Esophagus squamous epithelium (tissue), 5 donors: ENCODE measurements at regions not wholly inside any gene's neighbourhood (a gene's known extent, or its start where the extent isn't known, plus 50 kb on each side); places are given as distances from the start of the nearest gene placed in this dataset.
A peak's percentile ranks its signal among the peaks of the same experiment; 100 is the strongest.

Experiments used
- DNase-seq: peaks from one replicate; lab custom pipeline; 2025; lab: John Stamatoyannopoulos, UW
- H3K27ac ChIP-seq, 4 donors: fragments of 200-600 bp; sonication (generic); one replicate each; pipeline ENCODE4 v1.5.1; 2016 to 2019; ENCODE audit warnings: mild to moderate bottlenecking in 1 of 4
- H3K27me3 ChIP-seq, 4 donors: fragments of 200-600 bp; sonication (generic); 1 replicate in 3 of 4; 2 replicates in 1 of 4; pipeline versions ENCODE4 v1.5.1 to v1.6.0; 2017 to 2021; ENCODE audit warnings: antibody characterized with exemption in 1 of 4
- H3K36me3 ChIP-seq, 3 donors: fragments of 200-600 bp; sonication (generic); one replicate each; pipeline ENCODE4 v1.5.1; 2016 to 2019
- H3K4me1 ChIP-seq, 3 donors: fragments of 200-600 bp; sonication (generic); one replicate each; pipeline ENCODE4 v1.5.1; 2017 to 2019
- H3K4me3 ChIP-seq, 4 donors: fragments of 200-600 bp; sonication (generic); 1 replicate in 3 of 4; 2 replicates in 1 of 4; pipeline ENCODE4 v1.5.1; 2016 to 2019; ENCODE audit warnings: mild to moderate bottlenecking in 2 of 4, moderate library complexity in 1 of 4
- H3K9me3 ChIP-seq, 3 donors: fragments of 200-600 bp; sonication (generic); one replicate each; pipeline ENCODE4 v1.5.1; 2016 to 2019
- POLR2A ChIP-seq, 4 donors: fragments of 450-650 bp; IDR thresholded peaks; one replicate each; pipeline ENCODE4 v1.6.1; 2017; ENCODE audit warnings: antibody characterized with exemption in 4 of 4, mild to moderate bottlenecking in 4 of 4, moderate library complexity in 3 of 4
- WGBS, 2 donors: methylation state at CpG; one replicate each; pipeline ENCODE4 v1.1.5; 2018; 5-methylcytosine and 5-hydroxymethylcytosine counted together
- intact Hi-C: fragments of 100-400 bp; cut with DNase I; formaldehyde crosslinking; loops from one replicate; pipeline ENCODE4 v1.15.0; 2022
- TF ChIP-seq, protein P1 (sequence below), 6 experiments: fragments of 450-650 bp in 4 of 6; fragments of 200-600 bp in 2 of 6; sonication (generic) in 2 of 6; IDR thresholded peaks; one replicate each; pipeline ENCODE4 v1.5.1; 2016 to 2019; ENCODE audit warnings: antibody characterized with exemption in 6 of 6, mild to moderate bottlenecking in 4 of 6, moderate library complexity in 4 of 6
- donor health status: DM: yes; HTN: yes; CAD: no.

DNA sequence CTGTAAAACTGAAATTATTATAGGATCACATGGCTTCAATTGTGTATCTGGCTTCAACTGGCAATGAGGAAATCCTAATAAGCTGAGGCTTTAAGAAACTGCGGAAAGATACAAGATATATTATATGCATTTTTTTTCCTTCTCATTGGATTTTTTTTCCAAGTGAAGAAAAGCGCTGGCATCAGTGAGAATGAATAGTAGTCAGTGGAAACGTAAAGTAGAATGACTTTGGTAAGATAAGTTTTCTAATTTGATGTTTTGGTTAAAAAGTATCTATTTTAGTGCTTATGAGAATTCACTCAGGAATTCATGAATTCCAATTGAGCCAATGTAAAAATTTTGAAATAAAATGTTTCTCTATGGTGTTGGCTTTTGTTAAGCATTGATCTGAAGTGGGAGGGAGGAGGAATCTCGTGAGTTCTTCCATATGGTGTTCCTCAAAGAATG, 173.5 kb upstream of the FRMD6 start:
- no peak for DNase-seq
- H3K36me3 ChIP-seq = no peaks in the 10 kb centered on the region
- TF ChIP-seq POLR2A (IDR thresholded peaks at IDR 0.05) = no peak
- TF ChIP-seq, protein P1, sequence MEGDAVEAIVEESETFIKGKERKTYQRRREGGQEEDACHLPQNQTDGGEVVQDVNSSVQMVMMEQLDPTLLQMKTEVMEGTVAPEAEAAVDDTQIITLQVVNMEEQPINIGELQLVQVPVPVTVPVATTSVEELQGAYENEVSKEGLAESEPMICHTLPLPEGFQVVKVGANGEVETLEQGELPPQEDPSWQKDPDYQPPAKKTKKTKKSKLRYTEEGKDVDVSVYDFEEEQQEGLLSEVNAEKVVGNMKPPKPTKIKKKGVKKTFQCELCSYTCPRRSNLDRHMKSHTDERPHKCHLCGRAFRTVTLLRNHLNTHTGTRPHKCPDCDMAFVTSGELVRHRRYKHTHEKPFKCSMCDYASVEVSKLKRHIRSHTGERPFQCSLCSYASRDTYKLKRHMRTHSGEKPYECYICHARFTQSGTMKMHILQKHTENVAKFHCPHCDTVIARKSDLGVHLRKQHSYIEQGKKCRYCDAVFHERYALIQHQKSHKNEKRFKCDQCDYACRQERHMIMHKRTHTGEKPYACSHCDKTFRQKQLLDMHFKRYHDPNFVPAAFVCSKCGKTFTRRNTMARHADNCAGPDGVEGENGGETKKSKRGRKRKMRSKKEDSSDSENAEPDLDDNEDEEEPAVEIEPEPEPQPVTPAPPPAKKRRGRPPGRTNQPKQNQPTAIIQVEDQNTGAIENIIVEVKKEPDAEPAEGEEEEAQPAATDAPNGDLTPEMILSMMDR (IDR thresholded peaks at IDR 0.05) = no peak
- peaks cover 8 to 91% (median 26%) of the 10 kb centered on the region in 3 donors for H3K4me1 ChIP-seq
- no peaks in the 10 kb centered on the region for H3K27me3 ChIP-seq
- H3K27ac ChIP-seq = peak overlapping the region in 2 of 4 donors; percentile 55 to 80
- H3K9me3 ChIP-seq = no peaks in the 10 kb centered on the region
- no peak overlapping the region for H3K4me3 ChIP-seq
- 70 to 92% methylated on average over 4 of the region's 4 CpGs for WGBS, 2 donors
- intact Hi-C loops = no loop called here

DNA sequence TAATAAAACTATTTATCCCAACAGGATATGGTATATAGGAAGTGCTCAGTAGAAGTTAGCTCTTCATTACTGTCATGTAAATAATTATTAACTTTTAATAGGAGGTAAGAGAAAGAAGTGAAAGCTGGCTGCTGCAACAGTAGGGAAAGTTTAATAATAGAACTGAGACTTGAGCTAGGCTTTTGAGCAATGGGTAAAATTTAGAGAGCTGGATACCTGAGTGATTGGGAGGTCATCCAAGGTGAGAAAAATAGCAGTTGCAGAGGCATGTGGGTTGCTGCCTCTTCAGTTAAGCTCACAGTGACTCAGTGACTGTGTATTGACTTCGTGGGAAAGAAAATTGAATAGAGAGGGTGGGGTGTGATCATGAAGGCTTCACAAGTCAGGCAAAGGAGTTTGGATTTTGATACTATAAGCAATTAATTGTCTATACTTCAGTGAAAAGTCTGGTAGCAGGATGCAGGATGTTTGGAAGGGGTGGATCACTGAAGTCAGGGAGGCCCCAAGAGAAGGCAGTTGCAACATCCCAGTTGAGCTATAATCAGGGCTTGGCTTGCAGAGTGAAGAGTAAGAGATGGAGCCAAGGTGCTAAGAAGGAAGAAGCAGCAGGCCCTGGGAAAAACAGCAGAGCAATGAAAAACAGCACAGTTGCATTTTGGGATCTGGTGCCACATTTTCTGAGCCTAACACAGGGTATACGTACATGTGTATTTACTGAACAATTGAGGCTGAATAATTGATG, 172.0 kb upstream of the FRMD6 start:
- no peak for DNase-seq
- H3K4me3 ChIP-seq = no peak overlapping the region
- WGBS, 2 donors = 31 to 39% methylated on average over 2 of the region's 2 CpGs
- intact Hi-C loops = no loop called here
- H3K27me3 ChIP-seq = no peaks in the 10 kb centered on the region
- H3K4me1 ChIP-seq = peaks cover 3 to 81% (median 14%) of the 10 kb centered on the region in 3 donors
- H3K9me3 ChIP-seq = no peaks in the 10 kb centered on the region
- H3K36me3 ChIP-seq = no peaks in the 10 kb centered on the region
- peak overlapping the region; percentile 50 to 80 (median 56) for H3K27ac ChIP-seq
- no peak for TF ChIP-seq POLR2A (IDR thresholded peaks at IDR 0.05)
- TF ChIP-seq, protein P1 (IDR thresholded peaks at IDR 0.05) = no peak

DNA sequence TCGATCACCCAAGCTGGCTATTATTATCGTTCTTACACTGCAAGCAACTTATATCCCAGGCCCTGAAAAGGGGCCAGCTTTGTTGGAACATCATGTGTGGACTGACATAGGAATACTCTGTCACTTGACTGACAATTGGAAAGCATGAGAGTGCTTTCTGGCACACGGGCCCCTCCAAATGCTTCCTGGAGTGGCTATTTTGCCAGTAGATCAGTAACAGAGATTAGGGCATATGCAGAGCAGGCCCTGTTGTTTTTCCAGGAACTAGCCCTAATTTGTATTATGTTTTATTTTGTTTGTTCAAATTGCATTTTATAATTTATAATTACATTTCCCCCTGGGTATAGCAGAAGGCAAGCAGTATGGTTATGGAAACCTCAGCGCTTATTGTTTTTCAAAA, 170.1 kb upstream of the FRMD6 start:
- H3K4me1 ChIP-seq = peaks cover 3 to 63% (median 14%) of the 10 kb centered on the region in 3 donors

DNA sequence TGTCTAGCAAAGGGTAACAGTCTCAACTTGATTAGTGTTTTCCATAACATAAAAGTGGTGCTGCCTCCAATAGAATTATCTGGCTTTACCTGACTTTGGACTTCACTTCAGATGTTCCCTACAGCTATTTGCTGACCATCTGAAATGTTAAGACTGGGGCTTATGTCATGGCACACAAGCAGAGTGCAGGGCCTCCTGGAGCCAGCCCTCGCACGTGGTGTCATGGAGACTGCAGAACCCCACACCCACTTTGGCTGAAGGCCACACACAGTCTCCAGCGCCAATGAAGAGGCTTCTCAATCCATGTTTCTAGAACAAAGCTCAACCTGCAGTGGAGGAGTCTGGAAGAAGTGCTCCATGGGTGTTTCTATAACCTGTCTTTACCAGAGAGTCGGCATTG, 169.6 kb upstream of the FRMD6 start:
- Histone ChIP-seq H3K27ac (peak overlapping the region in 1 of 4 donors; percentile 55), H3K9me3 (no peaks in the 10 kb centered on the region), H3K27me3 (no peaks in the 10 kb centered on the region), H3K36me3 (no peaks in the 10 kb centered on the region), H3K4me3 (no peak overlapping the region), H3K4me1 (peaks cover 3 to 59% (median 14%) of the 10 kb centered on the region in 3 donors)
- no peak for DNase-seq
- TF ChIP-seq POLR2A (IDR thresholded peaks at IDR 0.05) = no peak
- TF ChIP-seq, protein P1 (IDR thresholded peaks at IDR 0.05) = no peak
- 72 to 93% methylated on average over 2 to 4 of the region's 4 CpGs for WGBS, 2 donors
- intact Hi-C loops = no loop called here

More for the DNA sequence above, 170.1 kb upstream of the FRMD6 start:
- Histone ChIP-seq H3K27me3 (no peaks in the 10 kb centered on the region), H3K9me3 (no peaks in the 10 kb centered on the region), H3K27ac (peak overlapping the region in 2 of 4 donors; percentile 55 to 80), H3K4me3 (no peak overlapping the region), H3K36me3 (no peaks in the 10 kb centered on the region)
- no peak for DNase-seq
- TF ChIP-seq, protein P1 (IDR thresholded peaks at IDR 0.05) = no peak
- no peak for TF ChIP-seq POLR2A (IDR thresholded peaks at IDR 0.05)
- 84 to 86% methylated on average over 4 of the region's 4 CpGs for WGBS, 2 donors
- intact Hi-C loops = no loop called here

DNA sequence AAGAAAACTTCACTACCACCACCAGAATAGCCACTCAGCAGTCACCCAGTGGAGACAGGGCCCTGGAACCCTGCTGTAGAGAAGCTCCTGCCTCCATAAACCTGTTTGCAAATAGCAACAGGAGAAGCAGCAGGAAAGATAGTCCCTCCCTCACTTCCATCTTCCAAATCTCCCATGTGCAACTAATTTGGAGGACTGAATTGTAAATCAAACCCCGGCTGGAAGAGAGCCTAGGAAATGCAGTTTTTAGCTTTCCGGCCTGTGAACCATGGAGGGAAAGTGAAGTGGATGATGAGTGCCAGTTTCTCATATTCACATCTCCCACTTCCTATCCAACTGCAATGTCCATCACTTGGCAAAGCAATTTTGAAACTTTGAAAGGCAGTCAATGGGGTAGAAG, 167.2 kb upstream of the FRMD6 start:
- H3K4me3 ChIP-seq = no peak overlapping the region
- H3K4me1 ChIP-seq = peaks cover 5 to 53% (median 14%) of the 10 kb centered on the region in 3 donors
- no peak for TF ChIP-seq POLR2A (IDR thresholded peaks at IDR 0.05)
- no peaks in the 10 kb centered on the region for H3K27me3 ChIP-seq
- H3K36me3 ChIP-seq = no peaks in the 10 kb centered on the region
- H3K27ac ChIP-seq = no peak overlapping the region
- no peaks in the 10 kb centered on the region for H3K9me3 ChIP-seq
- DNase-seq = no peak
- intact Hi-C loops = no loop called here
- 66 to 92% methylated on average over 2 of the region's 2 CpGs for WGBS, 2 donors
